Globus pallidus (tissue), 1 donor: ENCODE measurements at regions not wholly inside any gene's neighbourhood (a gene's known extent, or its start where the extent isn't known, plus 50 kb on each side); places are given as distances from the start of the nearest gene placed in this dataset.
"Not testable (repeated sequence)": the region's sequence is repeated elsewhere in the genome, so short reads cannot be mapped to it uniquely, and the experiment has no call there.

ENCODE experiments used
- DNase-seq: peaks from one replicate; pipeline ENCODE4 v3.0.0-alpha.2; 2015; ENCODE audit warnings: low spot score

DNA sequence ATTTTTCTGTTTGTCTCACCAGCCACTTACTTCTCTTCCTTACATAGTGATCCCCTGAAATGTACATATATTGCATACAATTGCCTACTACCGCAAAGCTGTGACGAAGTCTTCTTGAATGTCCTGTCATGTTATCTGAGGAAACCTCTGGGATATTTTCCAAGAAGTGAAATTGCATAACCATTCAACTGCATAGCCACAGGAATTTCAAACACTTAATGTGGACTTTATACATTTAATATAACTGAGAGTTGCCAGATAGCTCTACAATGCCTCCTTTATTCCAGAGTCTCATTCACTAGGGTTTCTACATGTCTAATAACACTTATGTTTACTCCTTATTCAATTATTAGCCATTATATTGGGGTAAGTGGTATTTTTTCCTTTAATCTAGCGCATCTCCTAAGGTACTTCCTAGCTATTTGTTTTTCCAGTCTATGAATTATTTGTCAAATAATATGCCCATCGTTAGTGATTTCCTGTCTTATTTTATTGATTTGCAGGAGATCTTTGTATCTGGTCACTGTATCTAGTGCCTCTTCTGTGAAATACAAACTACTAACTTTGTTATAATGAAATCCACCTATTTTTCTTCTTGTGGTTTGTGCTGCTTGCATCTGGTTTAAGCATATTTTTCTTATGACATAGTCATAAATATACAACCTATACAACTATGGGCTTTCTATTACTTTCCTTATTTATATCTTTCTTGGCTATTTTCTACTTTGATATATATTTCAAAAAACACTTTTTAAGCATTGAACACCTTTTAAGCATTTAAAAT, 69.2 kb upstream of the GRID2 start:
- no peak for DNase-seq

DNA sequence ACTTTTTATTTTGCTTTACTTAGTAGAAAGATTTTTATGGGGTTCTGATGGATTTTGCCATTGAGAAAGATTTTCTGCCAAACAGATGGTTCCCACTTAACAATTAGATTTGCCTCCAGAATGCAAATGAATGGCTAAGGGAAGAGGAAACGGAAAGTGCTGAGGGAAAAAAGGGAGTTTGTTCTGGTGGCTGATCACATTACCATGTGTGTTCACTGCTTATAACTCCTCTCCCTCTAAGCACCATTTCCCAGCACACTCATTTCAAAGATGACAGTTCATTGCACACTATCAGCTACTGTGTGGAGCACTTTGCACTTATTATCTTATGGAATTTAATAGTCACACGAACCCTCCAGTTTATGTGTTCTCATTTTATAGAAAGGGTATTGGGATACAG, 68.0 kb upstream of the GRID2 start:
- DNase-seq: no peak

DNA sequence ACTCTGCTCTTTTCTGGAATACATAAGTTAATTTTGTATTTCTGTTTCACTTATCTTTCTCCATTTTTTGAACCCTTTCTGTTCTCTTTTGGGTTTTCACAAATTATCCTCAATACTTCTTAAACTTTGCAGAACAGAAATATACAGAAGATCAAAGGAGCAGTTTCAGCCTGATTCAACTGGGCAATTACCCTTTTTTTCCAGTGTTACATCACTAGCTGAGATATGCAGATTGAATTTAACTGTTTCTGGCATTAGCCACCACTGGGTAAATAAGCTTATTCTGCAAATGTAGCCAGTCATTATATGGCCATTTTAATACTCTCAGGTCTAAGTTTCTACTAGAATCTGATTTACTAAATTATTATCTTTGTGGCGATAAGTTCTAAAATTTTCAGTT, 66.9 kb upstream of the GRID2 start:
- DNase-seq: no peak

DNA sequence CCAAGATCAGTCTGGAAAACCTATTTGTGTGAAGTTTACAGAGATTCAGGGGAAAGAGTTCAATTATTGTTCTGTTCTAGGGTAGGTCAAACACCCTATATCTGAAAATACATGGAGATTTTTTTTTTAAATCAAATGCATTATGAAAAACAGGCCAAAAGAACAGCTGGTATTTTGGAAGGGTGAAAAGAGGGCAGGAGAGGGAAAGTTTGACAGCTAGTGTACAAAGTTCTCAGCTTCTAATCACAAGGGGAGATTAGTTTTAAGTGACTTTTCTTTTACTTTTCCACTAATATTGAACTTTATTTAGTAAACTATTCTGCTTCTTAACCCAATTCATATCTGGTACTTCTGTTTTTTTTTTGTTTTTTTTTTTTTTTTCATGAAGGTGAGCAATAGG, 66.2 kb upstream of the GRID2 start:
- no peak for DNase-seq

DNA sequence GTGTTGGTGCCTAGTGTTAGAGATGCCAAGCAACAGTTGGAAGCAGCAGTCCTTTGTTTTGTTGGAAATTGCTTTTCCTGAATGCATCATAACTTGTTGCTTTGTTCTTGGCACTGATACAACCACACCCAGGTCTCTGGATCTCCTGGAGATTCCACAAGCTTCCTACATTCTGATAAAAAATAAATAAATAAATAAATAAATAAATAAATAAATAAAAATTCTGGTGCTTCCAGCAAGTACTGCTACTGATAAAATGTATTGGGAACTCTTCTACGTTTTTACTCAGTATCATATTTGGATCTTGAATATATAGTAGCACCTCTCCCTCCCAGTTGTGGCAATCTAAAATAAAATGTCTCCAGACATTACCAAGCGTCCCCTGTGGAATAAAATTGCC, 62.7 kb upstream of the GRID2 start:
- DNase-seq: no peak

DNA sequence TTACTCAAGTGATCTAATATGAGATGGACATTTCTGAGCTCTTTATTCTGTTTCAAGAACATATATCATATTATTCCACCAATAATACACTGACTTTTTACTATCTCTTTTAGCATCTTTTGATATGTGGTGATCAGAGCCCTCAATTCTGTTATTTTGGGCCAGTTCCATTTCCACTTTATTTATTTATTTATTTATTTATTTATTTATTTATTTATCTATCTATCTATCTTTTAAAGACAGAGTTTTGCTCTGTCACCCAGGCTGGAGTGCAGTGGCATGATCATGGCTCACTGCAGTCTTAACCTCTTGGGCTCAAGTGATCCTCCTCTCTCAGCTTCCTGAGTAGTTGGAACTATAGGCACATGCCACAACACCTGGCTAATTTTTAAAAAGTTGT, 57.4 kb upstream of the GRID2 start:
- no peak for DNase-seq

DNA sequence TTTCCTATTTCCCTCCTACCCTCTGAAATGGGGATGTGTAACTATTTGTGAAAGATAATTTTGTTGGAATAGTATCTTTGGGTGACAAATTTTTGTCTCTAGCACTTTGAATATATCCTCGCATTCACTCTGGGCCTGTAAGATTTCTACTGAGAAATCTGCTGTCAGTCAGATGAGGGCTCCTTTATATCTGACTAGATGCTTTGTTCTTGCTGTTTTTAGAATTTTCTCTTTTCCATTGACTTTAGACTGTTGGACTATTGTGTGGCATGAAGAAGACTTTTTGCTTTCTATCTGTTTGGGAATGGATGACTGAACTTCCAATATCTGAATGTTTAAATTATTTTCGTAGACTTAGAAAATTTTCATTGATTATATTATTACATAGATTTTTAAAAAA, 54.2 kb upstream of the GRID2 start:
- DNase-seq: peak; percentile 51

DNA sequence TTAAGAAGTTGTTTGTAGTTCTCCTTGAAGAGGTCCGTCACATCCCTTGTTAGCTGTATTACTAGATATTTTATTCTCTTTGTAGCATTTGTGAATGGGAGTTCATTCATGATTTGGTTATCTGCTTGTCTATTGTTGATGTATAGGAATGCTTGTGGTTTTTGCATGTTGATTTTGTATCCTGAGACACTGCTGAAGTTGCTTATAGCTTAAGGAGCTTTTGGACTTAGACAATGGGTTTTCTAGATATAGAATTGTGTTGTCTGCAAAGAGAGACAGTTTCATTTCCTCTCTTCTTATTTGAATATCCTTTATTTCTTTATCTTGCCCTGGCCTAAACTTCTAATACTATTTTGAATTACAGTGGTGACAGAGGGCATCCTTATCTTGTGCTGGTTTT, 52.1 kb upstream of the GRID2 start:
- DNase-seq: no peak

DNA sequence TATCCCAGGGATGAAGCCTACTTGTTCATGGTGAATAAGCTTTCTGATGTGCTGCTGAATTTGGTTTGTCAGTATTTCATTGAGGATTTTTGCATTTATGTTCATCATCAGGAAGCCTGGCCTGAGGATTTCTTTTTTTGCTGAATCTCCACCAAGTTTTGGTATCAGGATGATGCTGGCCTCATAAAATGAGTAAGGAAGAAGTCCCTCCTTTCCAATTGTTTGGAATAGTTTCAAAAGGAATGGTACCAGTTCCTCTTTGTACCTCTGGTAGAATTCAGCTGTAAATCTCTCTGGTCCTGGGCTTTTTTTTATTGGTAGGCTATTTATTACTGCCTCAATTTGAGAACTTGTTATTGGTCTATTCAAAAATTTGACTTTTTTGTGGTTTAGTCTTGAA, 51.4 kb upstream of the GRID2 start:
- not testable (repeated sequence) for DNase-seq

DNA sequence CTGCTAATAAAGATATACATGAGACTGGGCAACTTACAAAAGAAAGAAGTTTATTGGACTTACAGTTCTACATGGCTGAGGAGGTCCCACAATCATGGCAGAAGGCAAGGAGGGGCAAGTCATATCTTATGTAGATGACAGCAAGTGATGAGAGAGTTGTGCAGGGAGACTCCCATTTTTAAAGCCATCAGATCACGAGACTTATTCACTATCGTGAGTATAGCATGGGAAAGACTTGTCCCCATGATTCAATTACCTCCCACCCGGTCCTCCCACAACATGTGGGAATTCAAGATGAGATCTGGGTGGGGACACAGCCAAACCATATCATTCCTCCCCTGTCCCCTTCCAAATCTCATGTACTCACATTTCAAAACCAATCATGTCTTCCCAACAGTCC, 50.9 kb upstream of the GRID2 start:
- DNase-seq: no peak

DNA sequence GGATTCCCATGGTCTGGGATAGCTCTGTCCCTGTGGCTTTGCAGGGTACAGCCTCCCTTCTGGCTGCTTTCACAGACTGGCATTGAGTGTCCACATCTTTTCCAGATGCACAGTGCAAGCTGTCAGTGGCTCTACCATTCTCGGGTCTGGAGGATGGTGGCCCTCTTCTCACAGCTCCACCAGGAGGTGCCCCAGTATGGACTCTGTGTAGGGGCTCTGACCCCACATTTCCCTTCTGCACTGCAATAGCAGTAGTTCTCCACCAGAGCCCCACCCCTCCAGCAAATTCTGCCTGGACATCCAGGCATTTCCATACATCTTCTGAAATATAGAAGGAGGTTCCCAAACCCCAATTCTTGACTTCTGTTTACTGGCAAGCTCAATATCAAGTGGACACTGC, 50.2 kb upstream of the GRID2 start:
- no peak for DNase-seq
